H1 (cell line): ENCODE measurements at regions not wholly inside any gene's neighbourhood (a gene's known extent, or its start where the extent isn't known, plus 50 kb on each side); places are given as distances from the start of the nearest gene placed in this dataset.

Experiments used
- CTCF ChIA-PET: fragments of 300-600 bp; sonication (Branson Sonifier 250); formaldehyde crosslinking; loops from one replicate; lab custom pipeline; 2021; ENCODE audit not compliant: partially characterized antibody; lab: Charles Lee
- POLR2A ChIA-PET: fragments of 300-600 bp; sonication (Branson Sonifier 250); formaldehyde crosslinking; loops from one replicate; lab custom pipeline; 2021; ENCODE audit warnings: inconsistent platforms; ENCODE audit not compliant: partially characterized antibody; lab: Charles Lee
- DNase-seq, 2 experiments: peaks; one replicate each; pipeline versions ENCODE4 v3.0.0 to v3.0.0-alpha.2; 2010 to 2022; ENCODE audit warnings: low spot score in 2 of 2, low read depth in 1 of 2, mixed read lengths in 1 of 2
- FAIRE-seq: peaks from 2 replicates; lab custom pipeline; 2011; peaks lifted over from hg19 to GRCh38; lab: Jason Lieb, UNC
- H2AFZ ChIP-seq: 2 replicates; pipeline ENCODE4 v1.8.1; 2012; ENCODE audit warnings: low read length, inconsistent platforms
- H2AK5ac ChIP-seq: 2 replicates; pipeline ENCODE4 v1.6.1; 2013; ENCODE audit warnings: low read depth, low read length
- H2BK120ac ChIP-seq: replicated peaks from 2 replicates; pipeline ENCODE3; 2013; ENCODE audit warnings: low read depth, low read length, inconsistent platforms
- H2BK12ac ChIP-seq: 2 replicates; pipeline ENCODE4 v1.6.1; 2013; ENCODE audit warnings: low read depth, low read length
- H2BK15ac ChIP-seq: 2 replicates; pipeline ENCODE4 v1.6.1; 2013; ENCODE audit warnings: low read length
- H2BK20ac ChIP-seq: 2 replicates; pipeline ENCODE4 v1.6.1; 2013; ENCODE audit warnings: low read length
- H2BK5ac ChIP-seq: 2 replicates; pipeline ENCODE4 v1.6.1; 2013; ENCODE audit warnings: low read depth, low read length
- H3K14ac ChIP-seq: 2 replicates; pipeline ENCODE4 v1.6.1; 2013; ENCODE audit warnings: inconsistent platforms; ENCODE audit not compliant: insufficient read length
- H3K18ac ChIP-seq: 2 replicates; pipeline ENCODE4 v1.6.1; 2013; ENCODE audit warnings: low read length; ENCODE audit errors: extremely low read depth
- H3K23ac ChIP-seq: 2 replicates; pipeline ENCODE4 v1.6.1; 2013; ENCODE audit warnings: inconsistent platforms; ENCODE audit not compliant: insufficient read length
- H3K23me2 ChIP-seq: 2 replicates; pipeline ENCODE4 v1.6.1; 2013; ENCODE audit warnings: low read depth, low read length
- H3K27ac ChIP-seq: 2 replicates; pipeline ENCODE4 v1.6.1; 2011; ENCODE audit warnings: low read depth, low read length, inconsistent platforms
- H3K27me3 ChIP-seq, 4 experiments: replicated peaks in 1 of 4; 1 replicate in 1 of 4; 2 replicates in 3 of 4; pipeline versions ENCODE4 v1.6.1 to v1.8.1; 2011 to 2013; ENCODE audit warnings: low read length in 3 of 4, mild to moderate bottlenecking in 3 of 4, inconsistent platforms in 2 of 4, mixed read lengths in 2 of 4, moderate library complexity in 1 of 4; ENCODE audit not compliant: control insufficient read depth in 3 of 4, insufficient read depth in 3 of 4; ENCODE audit errors: extremely low read depth in 1 of 4
- H3K36me3 ChIP-seq, 4 experiments: 2 replicates each; pipeline versions ENCODE4 v1.6.1 to v1.8.1; 2011 to 2013; ENCODE audit warnings: mild to moderate bottlenecking in 4 of 4, low read length in 3 of 4, moderate library complexity in 2 of 4, control low read depth in 1 of 4, inconsistent platforms in 1 of 4; ENCODE audit not compliant: insufficient read depth in 4 of 4, control insufficient read depth in 2 of 4
- H3K4ac ChIP-seq: replicated peaks from 2 replicates; pipeline ENCODE3; 2013; ENCODE audit warnings: low read length, low read depth, mixed read lengths, inconsistent platforms; ENCODE audit not compliant: insufficient read length
- H3K4me1 ChIP-seq, 4 experiments: replicated peaks in 1 of 4; 1 replicate in 1 of 4; 2 replicates in 3 of 4; pipeline versions ENCODE4 v1.6.1 to v1.8.1; 2011 to 2013; ENCODE audit warnings: low read length in 3 of 4, inconsistent platforms in 2 of 4, mixed read lengths in 1 of 4; ENCODE audit not compliant: insufficient read depth in 4 of 4, control insufficient read depth in 3 of 4
- H3K4me2 ChIP-seq, 2 experiments: 2 replicates each; pipeline versions ENCODE4 v1.6.1 to v1.8.1; 2011 to 2013; ENCODE audit warnings: low read depth in 2 of 2, low read length in 2 of 2, control low read depth in 1 of 2, inconsistent platforms in 1 of 2, mild to moderate bottlenecking in 1 of 2; ENCODE audit not compliant: insufficient read depth in 1 of 2
- H3K4me3 ChIP-seq, 4 experiments: fragments of 200-600, 300-600 bp in 1 of 4; sonication (generic), shearing (Covaris generic), sonication (Bioruptor Twin) in 1 of 4; 2 replicates each; pipeline versions ENCODE4 v1.5.1 to v1.8.1; 2011 to 2016; ENCODE audit warnings: low read length in 4 of 4, low read depth in 3 of 4, control low read depth in 2 of 4, inconsistent platforms in 2 of 4, mild to moderate bottlenecking in 2 of 4, mixed read lengths in 1 of 4, moderate library complexity in 1 of 4; ENCODE audit not compliant: insufficient read depth in 2 of 4; ENCODE audit errors: extremely low read depth in 1 of 4
- H3K56ac ChIP-seq: replicated peaks from 2 replicates; pipeline ENCODE3; 2013; ENCODE audit warnings: low read depth, mild to moderate bottlenecking, mixed read lengths, low read length, inconsistent platforms; ENCODE audit not compliant: insufficient read length
- H3K79me1 ChIP-seq: 2 replicates; pipeline ENCODE4 v1.6.1; 2013; ENCODE audit warnings: low read depth, low read length, control low read depth
- H3K79me2 ChIP-seq, 2 experiments: 2 replicates each; pipeline versions ENCODE4 v1.6.1 to v1.8.1; 2012 to 2013; ENCODE audit warnings: low read length in 2 of 2, mild to moderate bottlenecking in 2 of 2, inconsistent platforms in 1 of 2; ENCODE audit not compliant: insufficient read depth in 2 of 2, control insufficient read depth in 1 of 2
- H3K9ac ChIP-seq, 4 experiments: replicated peaks in 1 of 4; 1 replicate in 1 of 4; 2 replicates in 3 of 4; pipeline versions ENCODE4 v1.6.1 to v1.8.1; 2011 to 2013; ENCODE audit warnings: low read depth in 3 of 4, low read length in 3 of 4, control low read depth in 2 of 4, mild to moderate bottlenecking in 2 of 4, moderate library complexity in 2 of 4, inconsistent platforms in 1 of 4; ENCODE audit errors: extremely low read depth in 1 of 4
- H3K9me3 ChIP-seq, 2 experiments: 2 replicates each; pipeline versions ENCODE4 v1.6.1 to v1.8.1; 2012 to 2013; ENCODE audit warnings: mild to moderate bottlenecking in 2 of 2, moderate library complexity in 2 of 2, control low read depth in 1 of 2, inconsistent platforms in 1 of 2, low read depth in 1 of 2, low read length in 1 of 2, mixed read lengths in 1 of 2; ENCODE audit not compliant: insufficient read depth in 2 of 2
- H4K20me1 ChIP-seq, 2 experiments: replicated peaks in 1 of 2; 2 replicates each; pipeline versions ENCODE3 to v1.8.1; 2011 to 2013; ENCODE audit warnings: inconsistent platforms in 2 of 2, low read length in 2 of 2, mild to moderate bottlenecking in 1 of 2; ENCODE audit not compliant: insufficient read depth in 2 of 2, control insufficient read depth in 1 of 2
- H4K5ac ChIP-seq: 2 replicates; pipeline ENCODE4 v1.6.1; 2013; ENCODE audit warnings: low read length, low read depth, mixed read lengths, inconsistent platforms; ENCODE audit not compliant: insufficient read length
- H4K8ac ChIP-seq: 2 replicates; pipeline ENCODE4 v1.8.0; 2013; ENCODE audit warnings: mild to moderate bottlenecking, moderate library complexity, low read length, inconsistent platforms; ENCODE audit not compliant: insufficient read depth; ENCODE audit errors: extremely low read depth
- H4K91ac ChIP-seq: replicated peaks from 2 replicates; pipeline ENCODE3; 2013; ENCODE audit warnings: low read length, mixed read lengths, inconsistent platforms; ENCODE audit not compliant: insufficient read length
- NANOG ChIP-seq: IDR thresholded peaks from 2 replicates; pipeline ENCODE4 v1.6.1; 2011; ENCODE audit warnings: low read length, low read depth, mild to moderate bottlenecking, inconsistent platforms; ENCODE audit not compliant: insufficient read depth, poor library complexity, severe bottlenecking
- WGBS, 2 experiments: shearing (Covaris generic) in 1 of 2; methylation state at CpG; one replicate each; pipeline versions ENCODE4 v1.1.6 to v1.1.7; 2013 to 2015; ENCODE audit warnings: low lambda C conversion rate in 2 of 2, mixed read lengths in 2 of 2, inconsistent platforms in 1 of 2, low coverage in 1 of 2, missing lambda C conversion rate in 1 of 2; ENCODE audit not compliant: insufficient replicate concordance in 2 of 2, insufficient coverage in 1 of 2, insufficient read length in 1 of 2; ENCODE audit errors: extremely low coverage in 1 of 2, missing lambda C conversion rate in 1 of 2; 5-methylcytosine and 5-hydroxymethylcytosine counted together

DNA sequence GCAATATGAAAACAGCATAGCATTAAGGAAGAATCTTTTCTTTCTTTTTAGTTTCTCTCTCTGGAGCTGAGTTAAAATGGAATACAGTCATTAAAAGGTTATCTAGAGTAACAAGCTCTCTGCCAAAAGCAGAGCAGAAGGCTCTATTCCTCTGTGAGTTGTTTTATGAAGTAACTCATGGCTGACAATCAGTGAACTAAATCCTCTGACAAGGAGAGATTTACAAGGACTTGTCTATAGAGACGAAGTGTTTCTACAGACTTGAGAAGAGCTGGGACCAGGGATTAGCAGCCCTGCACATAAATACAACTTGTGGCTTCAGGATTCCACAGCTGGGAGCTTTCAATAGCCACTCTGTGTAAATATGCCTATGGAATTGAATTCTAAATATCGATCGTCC lies 192.5 kb upstream of the RAG2 start:
- H4K8ac ChIP-seq, result no peak overlapping the region
- H4K91ac ChIP-seq, result no peak overlapping the region
- no peaks in the 10 kb centered on the region for H3K23me2 ChIP-seq
- POLR2A ChIA-PET, result no interaction called here
- WGBS, 2 experiments, result 91% methylated on average over 3 of the region's 3 CpGs; no CpG with 5 or more reads in 1 of the 2 experiments
- H3K4me1 ChIP-seq, result peaks cover 0 to 6% (median 4%) of the 10 kb centered on the region in 4 experiments; a peak in 4 of 7 replicates
- H3K23ac ChIP-seq, result no peak overlapping the region
- no peak overlapping the region for H2BK5ac ChIP-seq
- H4K5ac ChIP-seq, result no peak overlapping the region
- H3K27me3 ChIP-seq, result no peaks in the 10 kb centered on the region
- H2BK12ac ChIP-seq, result no peak overlapping the region
- H3K79me1 ChIP-seq, result no peaks in the 10 kb centered on the region
- no peaks in the 10 kb centered on the region for H3K36me3 ChIP-seq
- no peak overlapping the region for H2BK20ac ChIP-seq
- H3K4me2 ChIP-seq, result no peak overlapping the region
- FAIRE-seq, result no peak
- peaks cover 2 to 4% of the 10 kb centered on the region in 2 experiments; a peak in 1 of 4 replicates for H3K9me3 ChIP-seq
- H3K79me2 ChIP-seq, result no peaks in the 10 kb centered on the region
- no peak overlapping the region for H3K4ac ChIP-seq
- CTCF ChIA-PET, result interaction anchor here (1.1 to 3.6 kb wide), 3 partner anchors 23 to 227 kb away, joined by 3 to 11 read pairs (median 3); no protein-coding TSS in a partner anchor
- no peak overlapping the region for H2BK120ac ChIP-seq
- H2AFZ ChIP-seq, result no peak overlapping the region; the same call in 1 of the 2 replicates
- no peak overlapping the region for H2AK5ac ChIP-seq
- H2BK15ac ChIP-seq, result no peak overlapping the region
- DNase-seq, result no peak
- no peak overlapping the region for H3K27ac ChIP-seq
- no peak overlapping the region for H3K4me3 ChIP-seq
- no peak overlapping the region for H3K14ac ChIP-seq
- H3K18ac ChIP-seq, result no peak overlapping the region
- no peak overlapping the region for H3K56ac ChIP-seq
- H3K9ac ChIP-seq, result no peak overlapping the region
- H4K20me1 ChIP-seq, result no peaks in the 10 kb centered on the region
- TF ChIP-seq NANOG, result no peak
